ENCODE measurements at regions not wholly inside any gene's neighbourhood (a gene's known extent, or its start where the extent isn't known, plus 50 kb on each side); places are given as distances from the start of the nearest gene placed in this dataset.

- no peak for DNase-seq
Observed at GRCh38 chr7:17485904-17486303, 187.5 kb downstream of the AHR start.

- no peak for DNase-seq
Observed at GRCh38 chr7:17486835-17487234, 188.4 kb downstream of the AHR start.

DNA sequence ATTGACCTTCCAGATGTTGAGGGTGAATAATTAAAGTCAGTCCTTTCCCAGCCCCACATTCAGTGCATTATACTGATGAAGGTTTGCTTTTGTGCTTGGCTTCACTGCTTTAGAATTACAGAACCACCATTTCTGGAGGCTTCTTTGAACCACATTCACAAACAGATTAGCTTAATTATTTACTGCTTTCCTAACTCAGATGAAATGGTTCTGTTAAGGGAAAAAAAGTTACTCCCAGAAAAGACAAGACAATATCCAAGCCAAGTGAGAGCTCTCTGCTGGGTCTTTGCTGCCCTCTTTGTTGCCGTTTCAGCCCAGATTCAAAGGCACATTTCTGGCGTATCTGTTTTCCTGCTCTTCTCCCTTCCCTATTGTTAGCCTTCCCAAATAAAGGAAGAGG is 188.9 kb downstream of the AHR start:
- DNase-seq, result no peak

DNA sequence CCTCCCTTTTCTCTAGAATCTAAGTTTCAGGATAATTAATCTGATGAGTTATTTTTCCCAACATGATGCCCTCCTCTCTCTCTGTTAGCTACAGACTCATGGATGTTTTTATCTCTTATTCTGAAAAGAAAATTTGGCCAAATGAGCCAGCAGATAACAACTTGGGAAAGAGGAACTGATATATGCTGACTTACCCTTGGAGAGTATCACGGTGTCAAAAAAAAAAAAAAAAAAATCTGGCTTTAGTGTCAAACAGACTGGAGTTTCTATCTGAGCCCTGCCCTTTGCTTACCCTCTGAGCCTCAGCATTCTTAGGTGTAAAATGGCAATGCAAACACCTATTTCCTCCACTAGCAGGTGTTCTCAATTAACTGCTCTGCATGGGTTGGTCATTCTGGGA is 190.4 kb downstream of the AHR start:
- no peak for DNase-seq

GRCh38 chr7:17489961-17490360 is 191.5 kb downstream of the AHR start:
- no peak for DNase-seq

DNA sequence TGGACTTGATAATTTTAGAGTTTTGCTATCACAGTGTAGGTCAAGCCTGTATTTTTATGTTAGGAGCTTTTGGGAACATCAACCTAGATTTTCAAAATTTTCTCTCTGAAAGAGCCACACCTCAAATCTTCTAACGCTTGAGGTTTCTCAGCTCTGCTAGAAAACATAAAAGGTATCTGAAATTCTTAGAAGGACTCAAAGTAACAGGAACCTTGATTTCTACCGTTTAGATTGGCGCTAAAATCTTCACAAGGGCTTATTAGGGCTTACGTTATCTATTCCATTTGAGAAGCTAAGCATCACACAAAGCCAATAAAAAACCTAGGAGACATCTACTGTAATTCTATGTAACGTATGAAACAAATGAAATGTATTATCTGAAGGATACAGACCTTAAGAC is 192.4 kb downstream of the AHR start:
- DNase-seq, result no peak

GRCh38 chr7:17492437-17492836 is 194.0 kb downstream of the AHR start:
- no peak for DNase-seq

DNA sequence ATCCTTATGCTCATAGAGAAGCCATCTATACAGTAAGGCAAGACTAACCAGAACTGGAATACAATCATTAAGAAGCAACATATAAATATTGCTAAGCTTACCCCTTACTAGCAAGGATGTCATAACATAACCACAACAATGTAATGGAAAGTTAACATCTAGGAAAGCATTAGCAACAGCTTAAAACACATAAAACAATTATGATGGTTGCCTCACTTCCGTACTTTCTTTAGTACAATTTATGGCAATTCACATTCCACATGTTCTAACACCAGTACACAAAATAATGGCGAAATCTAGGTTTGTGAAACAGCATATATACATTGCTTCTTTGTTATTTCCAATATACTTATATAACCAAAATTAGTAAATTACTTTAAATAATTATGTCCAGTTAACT is 195.0 kb downstream of the AHR start:
- no peak for DNase-seq

- DNase-seq, result no peak
Observed at GRCh38 chr7:17495655-17496394, 197.4 kb downstream of the AHR start.

DNA sequence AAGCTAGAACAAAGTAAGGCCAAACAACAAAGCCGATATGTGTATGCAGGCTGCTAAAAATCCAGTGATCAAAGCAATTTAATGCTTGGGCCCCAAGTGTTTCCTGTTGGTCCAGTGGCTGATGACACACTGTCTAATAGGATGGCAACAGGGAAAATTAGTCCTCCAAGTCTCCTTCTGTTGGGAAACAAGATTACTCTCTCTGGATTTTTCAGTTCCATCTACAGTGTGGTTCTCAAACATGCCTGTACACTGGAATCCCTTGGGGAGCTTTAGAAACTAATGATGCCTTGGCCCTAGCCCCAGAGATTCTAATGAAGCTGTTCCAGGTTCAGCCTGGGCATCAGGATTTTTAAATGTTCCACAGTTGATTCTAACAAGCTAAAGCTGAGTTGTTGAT is 198.7 kb downstream of the AHR start:
- no peak for DNase-seq

DNA sequence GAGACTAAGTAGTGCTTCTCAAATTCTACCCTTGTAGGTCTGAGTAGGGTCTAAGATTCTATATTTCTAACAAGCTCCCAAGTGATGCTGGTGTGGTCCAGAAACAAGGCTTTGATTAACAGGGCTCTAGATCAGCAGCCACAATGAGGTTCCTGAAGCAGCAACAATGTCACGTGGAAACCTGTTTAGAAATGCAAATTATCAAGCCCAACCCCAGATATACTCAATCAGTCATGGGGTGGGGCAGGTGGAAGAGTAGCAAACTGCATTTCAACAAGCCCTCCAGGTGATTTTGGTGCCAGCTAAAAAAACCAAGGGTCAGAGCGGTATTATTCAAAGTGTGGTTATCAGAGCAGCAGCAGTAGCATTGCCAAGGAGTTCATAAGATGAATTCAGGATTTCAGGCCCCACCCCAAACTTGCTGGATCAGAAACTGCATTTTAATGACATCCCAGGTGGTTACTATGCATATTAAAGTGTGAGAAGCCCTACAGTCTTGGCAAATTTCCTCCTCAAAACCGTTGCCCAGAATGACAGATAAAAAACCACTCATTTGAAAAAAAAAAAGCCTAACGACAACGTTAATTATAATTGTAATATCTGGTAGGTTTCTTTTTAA is 199.2 kb downstream of the AHR start:
- no peak for DNase-seq

GRCh38 chr7:17498230-17498629 is 199.8 kb downstream of the AHR start:
- no peak for DNase-seq

DNA sequence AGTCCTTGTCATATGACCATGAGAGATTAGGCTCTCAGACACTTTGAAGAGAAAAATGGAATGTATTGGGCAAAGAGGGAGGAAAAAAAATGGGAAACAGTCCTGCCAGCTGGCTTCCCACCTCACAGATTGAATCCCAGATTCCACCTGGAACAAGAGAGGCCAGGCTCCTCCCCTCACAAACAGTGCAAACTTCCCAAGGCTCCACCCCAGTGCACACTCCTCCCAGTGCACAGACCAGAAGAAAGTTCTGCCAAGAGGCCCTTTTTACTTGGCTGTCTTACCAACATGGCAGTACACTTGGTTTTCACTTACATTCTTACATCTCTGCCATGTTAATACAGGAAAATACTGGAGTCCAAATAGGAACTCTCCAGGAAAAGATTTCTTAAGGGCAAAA is 202.3 kb downstream of the AHR start:
- no peak for DNase-seq

GRCh38 chr7:17501441-17502212 is 203.2 kb downstream of the AHR start:
- DNase-seq, result no peak

DNA sequence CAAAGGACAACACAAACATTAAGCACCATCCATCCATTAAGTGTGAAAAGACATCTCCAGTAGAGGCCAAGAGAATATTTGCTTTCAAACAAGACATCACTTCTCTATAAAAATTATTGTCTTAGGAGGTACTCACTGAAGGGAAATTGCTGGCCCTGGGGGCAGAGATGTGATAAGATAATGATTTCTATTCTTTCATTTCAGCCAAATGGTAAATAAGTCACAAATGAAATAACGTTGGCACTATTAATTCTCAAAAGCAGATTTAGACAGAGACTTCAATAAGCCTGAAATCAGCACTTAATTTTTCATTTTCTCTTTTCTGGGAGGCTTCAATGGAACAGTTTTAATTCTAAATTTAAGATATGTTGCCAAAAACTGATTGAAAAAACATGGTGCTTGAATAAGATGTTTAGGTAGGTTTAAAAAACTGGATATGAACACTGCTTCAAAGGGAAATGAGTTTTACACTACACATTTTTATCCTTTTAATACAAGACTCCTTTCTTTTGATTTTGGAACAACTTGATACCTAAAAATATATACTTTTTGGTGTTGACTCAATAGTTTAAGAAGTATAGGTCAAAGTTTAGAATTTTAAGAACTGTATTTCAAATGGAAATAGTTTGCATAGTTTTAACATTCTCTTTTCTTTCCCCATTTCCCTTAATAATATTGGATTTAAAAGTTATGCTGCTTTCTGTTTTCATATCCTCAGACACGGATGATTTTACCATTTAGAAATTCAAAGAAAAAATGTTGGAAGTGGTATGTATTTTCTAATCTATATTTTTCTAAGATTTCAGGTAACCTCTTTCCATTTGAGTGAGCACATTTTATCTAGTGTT is 204.0 kb downstream of the AHR start:
- no peak for DNase-seq

DNA sequence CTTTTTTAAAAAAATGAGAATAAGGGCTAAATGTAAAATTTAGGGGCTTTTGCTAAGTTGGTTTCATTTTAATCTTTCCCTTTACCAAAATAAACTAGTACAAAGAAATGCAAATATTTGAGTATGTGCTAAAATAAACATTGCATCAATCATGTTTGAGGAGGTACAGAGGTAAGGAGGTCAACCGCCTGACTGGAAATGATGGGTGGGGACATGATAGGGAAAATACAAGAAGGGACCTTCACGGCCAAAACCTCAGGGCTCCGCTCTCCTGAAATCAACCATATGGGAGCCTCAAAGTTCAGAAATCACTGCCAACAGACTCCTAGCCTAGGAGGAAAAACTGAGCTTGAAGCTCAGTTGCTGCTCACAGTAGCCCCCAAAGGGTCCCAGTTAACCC is 207.6 kb downstream of the AHR start:
- no peak for DNase-seq

GRCh38 chr7:17506596-17506995 is 208.1 kb downstream of the AHR start:
- DNase-seq, result no peak

DNA sequence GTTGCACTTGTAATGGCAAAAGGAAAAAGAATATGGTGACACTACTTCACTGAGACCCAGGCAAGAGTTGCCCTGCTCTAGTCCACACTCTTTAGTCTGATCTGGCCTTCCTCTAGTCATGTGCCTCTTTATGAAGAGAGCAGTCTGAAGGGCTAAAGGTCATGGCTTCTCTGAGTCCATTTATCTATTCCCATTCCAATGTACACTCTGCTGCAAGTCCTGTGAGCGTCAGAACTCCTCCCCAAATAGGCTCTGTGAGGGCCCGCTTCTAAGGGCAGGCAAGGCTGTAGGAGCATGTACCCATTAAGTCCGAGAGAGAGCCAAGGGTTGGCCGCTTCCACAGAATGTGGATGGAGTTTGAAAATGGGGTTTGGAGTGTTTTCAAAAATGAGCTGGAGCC is 209.3 kb downstream of the AHR start:
- DNase-seq, result no peak

DNA sequence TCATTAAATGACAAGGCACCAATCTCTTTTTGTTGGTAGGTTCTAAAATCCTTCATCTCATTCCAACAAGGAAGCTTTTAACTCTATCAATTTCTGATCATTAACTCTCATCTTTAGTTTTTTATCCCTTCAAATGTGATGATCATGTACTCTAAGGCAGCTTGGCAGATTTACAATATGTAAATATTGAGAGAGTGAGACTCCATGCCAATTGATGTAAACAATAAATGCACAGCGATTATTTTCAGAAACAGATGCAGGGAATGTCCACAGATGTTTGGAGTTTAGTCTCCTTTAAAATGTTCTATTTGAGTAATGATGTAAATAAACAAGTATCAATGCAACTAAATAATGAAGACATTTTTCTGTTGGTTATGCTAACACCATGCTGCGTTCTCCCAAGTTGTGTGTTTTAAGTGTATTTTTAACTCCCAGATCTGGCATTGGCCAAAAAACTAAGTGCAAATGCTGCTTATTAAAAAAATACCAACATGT is 213.8 kb downstream of the AHR start:
- DNase-seq, result no peak

DNA sequence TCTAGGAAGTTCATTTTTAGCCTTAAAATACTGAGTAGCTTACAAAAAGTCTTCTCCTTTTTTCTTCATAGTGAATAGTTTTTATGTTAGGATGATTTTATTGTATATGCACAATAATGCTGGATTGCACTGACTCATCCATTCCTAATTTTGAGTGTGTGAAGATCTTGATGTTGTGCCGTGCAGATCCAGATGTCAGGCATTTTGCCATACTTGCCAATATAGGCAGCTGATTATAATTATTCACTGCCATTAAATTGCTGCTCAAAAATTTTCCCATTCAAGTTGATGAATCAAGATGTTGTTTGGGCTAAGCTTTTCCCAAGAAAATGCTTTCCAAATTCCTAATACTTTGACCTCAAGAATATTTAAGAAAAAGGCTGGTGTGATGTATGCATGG is 218.3 kb downstream of the AHR start:
- DNase-seq, result no peak

DNA sequence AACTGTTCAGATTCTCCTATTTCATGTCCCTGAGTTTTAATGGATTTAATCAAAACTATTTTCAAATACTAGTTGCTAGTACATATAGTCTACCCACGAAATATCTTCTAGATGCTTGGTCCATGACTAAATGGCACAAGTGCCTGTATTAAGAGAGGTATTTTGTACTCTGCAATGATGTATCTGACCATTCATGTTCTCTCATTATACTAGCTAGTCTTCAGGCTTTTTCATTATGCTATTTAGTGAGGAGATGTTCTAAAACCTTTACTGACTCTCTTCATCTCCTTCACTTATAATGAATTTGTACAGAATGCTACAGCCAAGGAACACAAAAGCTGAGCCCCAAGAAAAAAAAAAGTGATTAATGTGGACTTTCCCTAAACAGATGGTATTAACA is 222.5 kb downstream of the AHR start:
- no peak for DNase-seq

DNA sequence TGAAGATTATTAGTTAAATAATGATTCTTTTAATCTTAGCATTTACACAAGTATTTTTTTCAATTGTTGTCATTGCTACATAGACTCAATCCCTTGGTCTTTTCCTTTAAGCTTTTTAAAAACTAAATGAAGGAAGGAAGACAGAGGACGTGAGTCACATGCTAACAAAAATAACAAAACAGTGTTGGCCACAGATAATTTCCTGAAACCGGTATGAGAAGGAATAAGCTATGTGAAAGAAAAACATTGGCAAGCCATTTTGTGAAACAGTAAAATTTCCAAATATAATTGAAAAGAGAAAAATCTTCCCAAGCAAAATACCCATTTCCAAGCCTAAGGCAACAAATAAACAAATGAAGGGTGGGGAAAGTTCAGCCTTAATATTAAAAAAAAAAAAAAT is 223.0 kb downstream of the AHR start:
- no peak for DNase-seq

All from CD4-positive, alpha-beta T cell treated with Interleukin-15 for 1 hour (primary cell).